IMR-90 (cell line): ENCODE measurements at regions not wholly inside any gene's neighbourhood (a gene's known extent, or its start where the extent isn't known, plus 50 kb on each side); places are given as distances from the start of the nearest gene placed in this dataset.

Experiments used
- ATAC-seq: fragments of 200-7000 bp; cut with Tn5 transposase; 2 replicates; pipeline ENCODE4 v1.9.1; 2020; ENCODE audit warnings: low read depth, mild to moderate bottlenecking, moderate library complexity
- BruUV-seq: library from RNA; stranded (reverse); fragments of 400-500 nt; replicated peaks from 2 replicates; lab custom pipeline; 2021; lab: Mats Ljungman, UMichigan
- CTCF ChIA-PET: fragments of 300-600 bp; formaldehyde crosslinking; extraction: SDS; loops from one replicate; lab custom pipeline; 2021; ENCODE audit warnings: antibody characterized with exemption; lab: Yijun Ruan, JAX
- POLR2A ChIA-PET: fragments of 300-600 bp; sonication (Branson Sonifier 250); formaldehyde crosslinking; loops from one replicate; lab custom pipeline; 2022; ENCODE audit warnings: antibody characterized with exemption; ENCODE audit not compliant: unreplicated experiment; lab: Charles Lee
- DNase-seq: peaks from one replicate; pipeline ENCODE4 v3.0.0; 2013
- H2AFZ ChIP-seq: replicated peaks from 2 replicates; pipeline ENCODE3; 2013; ENCODE audit warnings: low read length, mild to moderate bottlenecking; ENCODE audit not compliant: poor library complexity
- H2AK5ac ChIP-seq: 2 replicates; pipeline ENCODE4 v1.6.1; 2013; ENCODE audit warnings: low read depth, low read length, inconsistent platforms
- H2AK9ac ChIP-seq: replicated peaks from 2 replicates; pipeline ENCODE3; 2013; ENCODE audit warnings: mild to moderate bottlenecking, low read depth, low read length, moderate library complexity; ENCODE audit not compliant: poor library complexity
- H2BK120ac ChIP-seq: 2 replicates; pipeline ENCODE4 v1.6.1; 2013; ENCODE audit warnings: low read depth, low read length, inconsistent platforms
- H2BK15ac ChIP-seq: 3 replicates; pipeline ENCODE4 v1.6.1; 2013; ENCODE audit warnings: low read depth, low read length, inconsistent platforms
- H2BK20ac ChIP-seq: 2 replicates; pipeline ENCODE4 v1.6.1; 2013; ENCODE audit warnings: low read depth, mild to moderate bottlenecking, inconsistent platforms, low read length, moderate library complexity
- H2BK5ac ChIP-seq: 2 replicates; pipeline ENCODE4 v1.6.1; 2013; ENCODE audit warnings: mild to moderate bottlenecking, low read depth, low read length, inconsistent platforms; ENCODE audit not compliant: poor library complexity, severe bottlenecking
- H3K14ac ChIP-seq: replicated peaks from 2 replicates; pipeline ENCODE4 v1.6.1; 2013; ENCODE audit warnings: low read depth, low read length, inconsistent platforms
- H3K18ac ChIP-seq: 2 replicates; pipeline ENCODE4 v1.6.1; 2013; ENCODE audit warnings: low read depth, low read length, control low read depth
- H3K23ac ChIP-seq: 2 replicates; pipeline ENCODE4 v1.6.1; 2013; ENCODE audit warnings: low read depth, low read length, inconsistent platforms
- H3K27ac ChIP-seq: 2 replicates; pipeline ENCODE4 v1.5.1; 2013; ENCODE audit warnings: mild to moderate bottlenecking, control low read depth, low read length; ENCODE audit not compliant: insufficient read depth
- H3K27me3 ChIP-seq: 2 replicates; pipeline ENCODE4 v1.6.1; 2013; ENCODE audit warnings: low read length; ENCODE audit not compliant: control insufficient read depth, insufficient read depth
- H3K36me3 ChIP-seq: 2 replicates; pipeline ENCODE4 v1.6.1; 2013; ENCODE audit warnings: low read length, mixed read lengths; ENCODE audit not compliant: control insufficient read depth, insufficient read depth
- H3K4ac ChIP-seq: 2 replicates; pipeline ENCODE4 v1.6.1; 2013; ENCODE audit warnings: low read depth, low read length, inconsistent platforms
- H3K4me1 ChIP-seq: 2 replicates; pipeline ENCODE4 v1.6.1; 2013; ENCODE audit warnings: low read length, mixed read lengths; ENCODE audit not compliant: control insufficient read depth, insufficient read depth
- H3K4me2 ChIP-seq: 2 replicates; pipeline ENCODE4 v1.6.1; 2013; ENCODE audit warnings: low read depth, mild to moderate bottlenecking, control low read depth, low read length, moderate library complexity
- H3K4me3 ChIP-seq: 2 replicates; pipeline ENCODE4 v1.5.1; 2013; ENCODE audit warnings: low read depth, mild to moderate bottlenecking, control low read depth, low read length, moderate library complexity; ENCODE audit not compliant: insufficient read depth
- H3K56ac ChIP-seq: 2 replicates; pipeline ENCODE4 v1.6.1; 2013; ENCODE audit warnings: low read length, inconsistent platforms; ENCODE audit not compliant: insufficient read depth; ENCODE audit errors: extremely low read depth
- H3K79me1 ChIP-seq, 2 experiments: 2 replicates each; pipeline ENCODE4 v1.6.1; 2013; ENCODE audit warnings: low read length in 2 of 2, inconsistent platforms in 1 of 2, low read depth in 1 of 2
- H3K9ac ChIP-seq: 2 replicates; pipeline ENCODE4 v1.6.1; 2013; ENCODE audit warnings: low read depth, low read length, control low read depth
- H3K9me1 ChIP-seq: 2 replicates; pipeline ENCODE4 v1.6.1; 2013; ENCODE audit warnings: low read length, inconsistent platforms; ENCODE audit not compliant: insufficient read depth
- H3K9me3 ChIP-seq: 2 replicates; pipeline ENCODE4 v1.6.1; 2013; ENCODE audit warnings: low read length; ENCODE audit not compliant: control insufficient read depth, insufficient read depth
- H4K20me1 ChIP-seq: 2 replicates; pipeline ENCODE4 v1.6.1; 2013; ENCODE audit warnings: low read length, inconsistent platforms; ENCODE audit not compliant: insufficient read depth
- H4K5ac ChIP-seq: 2 replicates; pipeline ENCODE4 v1.6.1; 2013; ENCODE audit warnings: mild to moderate bottlenecking, low read depth, low read length, control low read depth
- H4K8ac ChIP-seq, 2 experiments: 2 replicates each; pipeline ENCODE4 v1.6.1; 2013; ENCODE audit warnings: low read depth in 2 of 2, low read length in 2 of 2, control low read depth in 1 of 2, inconsistent platforms in 1 of 2
- H4K91ac ChIP-seq: 2 replicates; pipeline ENCODE4 v1.6.1; 2013; ENCODE audit warnings: low read depth, low read length, inconsistent platforms; ENCODE audit not compliant: insufficient read depth
- CEBPB ChIP-seq: IDR thresholded peaks from 2 replicates; pipeline ENCODE4 v1.6.1; 2012; ENCODE audit warnings: low read depth, low read length, improper control_type of control experiment
- CHD1 ChIP-seq: IDR thresholded peaks from 2 replicates; pipeline ENCODE4 v1.6.1; 2012; ENCODE audit warnings: low read depth, low read length, improper control_type of control experiment
- ELK1 ChIP-seq: fragments of 150-350 bp; IDR thresholded peaks from 2 replicates; pipeline ENCODE4 v1.6.1; 2016; ENCODE audit warnings: low read depth, mild to moderate bottlenecking, low read length, moderate library complexity, borderline replicate concordance
- MAFK ChIP-seq: IDR thresholded peaks from 2 replicates; pipeline ENCODE4 v1.6.1; 2012; ENCODE audit warnings: low read depth, low read length, improper control_type of control experiment
- MAZ ChIP-seq: IDR thresholded peaks from 2 replicates; pipeline ENCODE4 v1.6.1; 2012; ENCODE audit warnings: low read depth, mild to moderate bottlenecking, low read length, improper control_type of control experiment, moderate library complexity, borderline replicate concordance
- NFE2L2 ChIP-seq: fragments of 150-350 bp; IDR thresholded peaks from 2 replicates; pipeline ENCODE4 v1.6.1; 2016; ENCODE audit warnings: low read depth, mild to moderate bottlenecking, low read length
- POLR2A ChIP-seq: IDR thresholded peaks from 2 replicates; pipeline ENCODE4 v1.6.1; 2012; ENCODE audit warnings: mild to moderate bottlenecking, low read depth, low read length
- RAD21 ChIP-seq: IDR thresholded peaks from 2 replicates; pipeline ENCODE4 v1.6.1; 2012; ENCODE audit warnings: low read length, improper control_type of control experiment
- RCOR1 ChIP-seq: IDR thresholded peaks from 2 replicates; pipeline ENCODE4 v1.6.1; 2012; ENCODE audit warnings: mild to moderate bottlenecking, low read length, improper control_type of control experiment; ENCODE audit not compliant: insufficient replicate concordance
- RFX5 ChIP-seq: IDR thresholded peaks from 2 replicates; pipeline ENCODE4 v1.8.0; 2012; ENCODE audit warnings: low read depth, mild to moderate bottlenecking, low read length, moderate library complexity
- SMC3 ChIP-seq: fragments of 150-350 bp; IDR thresholded peaks from 2 replicates; pipeline ENCODE4 v1.6.1; 2016; ENCODE audit warnings: low read depth, mild to moderate bottlenecking, antibody characterized with exemption, low read length, moderate library complexity
- WGBS, 2 experiments: methylation state at CpG; one replicate each; pipeline versions ENCODE4 v1.1.5 to v1.1.7; 2013; ENCODE audit warnings: missing lambda C conversion rate in 2 of 2; ENCODE audit not compliant: insufficient read length in 1 of 2; ENCODE audit errors: extremely low coverage in 2 of 2; 5-methylcytosine and 5-hydroxymethylcytosine counted together
- dilution Hi-C: fragments of 300-500 bp; cut with HindIII; formaldehyde crosslinking; loops from one replicate; pipeline ENCODE4 v1.14.3; 2018; ENCODE audit warnings: low sequenced_read_pairs; ENCODE audit not compliant: unreplicated experiment
- in situ Hi-C: fragments of 300-500 bp; cut with MboI; formaldehyde crosslinking; loops from 3 replicates; pipeline ENCODE4 v1.14.3; 2019; ENCODE audit warnings: low sequenced_read_pairs, inconsistent platforms, mixed read lengths
- intact Hi-C: fragments of 100-400 bp; cut with micrococcal nuclease; formaldehyde crosslinking; loops from 2 replicates; pipeline ENCODE4 v1.10.0; 2022
- TF ChIP-seq, protein P1 (sequence below): conservative IDR thresholded peaks from 2 replicates; pipeline ENCODE4 v1.5.1; 2012; ENCODE audit warnings: mild to moderate bottlenecking, low read depth, low read length, improper control_type of control experiment
- TF ChIP-seq, protein P2 (sequence below): fragments of 150-350 bp; IDR thresholded peaks from 2 replicates; pipeline ENCODE4 v1.6.1; 2017; ENCODE audit warnings: mild to moderate bottlenecking, antibody characterized with exemption, low read length, low read depth

DNA sequence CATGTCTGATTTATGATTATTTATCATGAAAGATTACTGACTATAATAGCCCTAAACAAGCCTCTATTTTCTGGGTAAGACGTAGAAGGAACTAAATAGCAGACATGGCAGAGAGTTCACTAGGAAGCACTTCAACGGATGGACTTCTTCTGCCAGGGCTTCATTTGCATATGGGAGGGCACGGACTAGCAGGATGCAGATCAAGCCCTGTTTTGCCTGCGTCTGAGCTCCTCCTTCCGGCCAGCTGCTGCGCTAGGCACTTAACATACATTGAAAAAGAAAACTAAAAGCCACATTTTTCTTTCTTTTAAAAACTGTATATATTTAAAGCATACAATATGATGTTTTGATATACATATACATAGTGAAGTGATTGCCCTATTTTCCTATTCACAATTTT lies 340.0 kb upstream of the MEX3C start:
- in situ Hi-C loops: no loop called here

More for the DNA sequence above, 340.0 kb upstream of the MEX3C start:
- Histone ChIP-seq H3K27ac (no peak overlapping the region), H3K9me3 (peaks cover 4% of the 10 kb centered on the region), H3K18ac (no peak overlapping the region), H2AFZ (no peak overlapping the region), H2BK15ac (no peak overlapping the region), H2BK20ac (no peak overlapping the region), H3K36me3 (no peaks in the 10 kb centered on the region), H3K56ac (no peak overlapping the region), H4K20me1 (no peaks in the 10 kb centered on the region), H3K23ac (no peak overlapping the region), H3K4ac (no peak overlapping the region), H2AK5ac (no peak overlapping the region), H4K91ac (no peak overlapping the region), H3K79me1 (no peaks in the 10 kb centered on the region), H4K8ac (no peak overlapping the region), H2AK9ac (no peak overlapping the region), H2BK5ac (no peak overlapping the region), H2BK120ac (no peak overlapping the region), H3K9me1 (no peaks in the 10 kb centered on the region), H3K9ac (no peak overlapping the region), H3K14ac (no peak overlapping the region), H4K5ac (no peak overlapping the region), H3K4me1 (no peaks in the 10 kb centered on the region), H3K4me2 (no peak overlapping the region), H3K27me3 (no peaks in the 10 kb centered on the region), H3K4me3 (no peak overlapping the region)
- dilution Hi-C loops: no loop called here
- whole genome bisulfite sequencing, 2 experiments: no CpG with 5 or more reads among the region's 6 CpGs
- BruUV-seq: no TSS peak
- ATAC-seq (no peak), DNase-seq (no peak)
- TF ChIP-seq ELK1: no peak
- no peak for TF ChIP-seq NFE2L2
- TF ChIP-seq POLR2A: no peak
- TF ChIP-seq RFX5: no peak
- TF ChIP-seq SMC3: no peak
- TF ChIP-seq MAZ: no peak
- TF ChIP-seq RCOR1: no peak
- no peak for TF ChIP-seq RAD21
- no peak for TF ChIP-seq CHD1
- TF ChIP-seq, protein P1, sequence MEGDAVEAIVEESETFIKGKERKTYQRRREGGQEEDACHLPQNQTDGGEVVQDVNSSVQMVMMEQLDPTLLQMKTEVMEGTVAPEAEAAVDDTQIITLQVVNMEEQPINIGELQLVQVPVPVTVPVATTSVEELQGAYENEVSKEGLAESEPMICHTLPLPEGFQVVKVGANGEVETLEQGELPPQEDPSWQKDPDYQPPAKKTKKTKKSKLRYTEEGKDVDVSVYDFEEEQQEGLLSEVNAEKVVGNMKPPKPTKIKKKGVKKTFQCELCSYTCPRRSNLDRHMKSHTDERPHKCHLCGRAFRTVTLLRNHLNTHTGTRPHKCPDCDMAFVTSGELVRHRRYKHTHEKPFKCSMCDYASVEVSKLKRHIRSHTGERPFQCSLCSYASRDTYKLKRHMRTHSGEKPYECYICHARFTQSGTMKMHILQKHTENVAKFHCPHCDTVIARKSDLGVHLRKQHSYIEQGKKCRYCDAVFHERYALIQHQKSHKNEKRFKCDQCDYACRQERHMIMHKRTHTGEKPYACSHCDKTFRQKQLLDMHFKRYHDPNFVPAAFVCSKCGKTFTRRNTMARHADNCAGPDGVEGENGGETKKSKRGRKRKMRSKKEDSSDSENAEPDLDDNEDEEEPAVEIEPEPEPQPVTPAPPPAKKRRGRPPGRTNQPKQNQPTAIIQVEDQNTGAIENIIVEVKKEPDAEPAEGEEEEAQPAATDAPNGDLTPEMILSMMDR: no peak
- TF ChIP-seq, protein P2, sequence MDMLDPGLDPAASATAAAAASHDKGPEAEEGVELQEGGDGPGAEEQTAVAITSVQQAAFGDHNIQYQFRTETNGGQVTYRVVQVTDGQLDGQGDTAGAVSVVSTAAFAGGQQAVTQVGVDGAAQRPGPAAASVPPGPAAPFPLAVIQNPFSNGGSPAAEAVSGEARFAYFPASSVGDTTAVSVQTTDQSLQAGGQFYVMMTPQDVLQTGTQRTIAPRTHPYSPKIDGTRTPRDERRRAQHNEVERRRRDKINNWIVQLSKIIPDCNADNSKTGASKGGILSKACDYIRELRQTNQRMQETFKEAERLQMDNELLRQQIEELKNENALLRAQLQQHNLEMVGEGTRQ: no peak
- TF ChIP-seq MAFK: no peak
- TF ChIP-seq CEBPB: no peak
- CTCF ChIA-PET: no interaction called here
- intact Hi-C loops: no loop called here
- POLR2A ChIA-PET: no interaction called here
